ENCODE measurements at regions not wholly inside any gene's neighbourhood (a gene's known extent, or its start where the extent isn't known, plus 50 kb on each side); places are given as distances from the start of the nearest gene placed in this dataset.

DNA sequence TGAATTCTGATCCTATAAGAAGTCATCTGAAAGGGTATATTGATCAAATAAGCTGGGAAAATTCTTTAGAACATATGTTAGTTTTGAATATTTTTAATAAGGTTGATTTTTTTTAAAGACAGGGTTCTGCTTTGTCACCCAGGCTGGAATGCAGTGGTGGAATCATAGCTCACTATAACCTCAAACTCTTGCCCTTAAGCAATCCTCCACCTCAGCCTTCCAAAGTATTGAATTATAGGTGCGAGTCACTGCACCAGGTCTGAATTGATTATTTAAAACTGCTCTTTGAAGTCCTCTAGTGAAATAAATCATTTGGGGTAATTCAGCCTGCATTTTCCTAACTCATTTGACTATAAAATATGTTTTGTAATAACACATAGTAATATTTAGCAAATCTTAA lies 812.3 kb downstream of the PDHA2 start:
- no peak for TF ChIP-seq CTCF (IDR thresholded peaks at IDR 0.05; ENCODE audit: poor library complexity)
- TF ChIP-seq EZH2phosphoT487 (IDR thresholded peaks at IDR 0.05; ENCODE audit: low read depth, severe bottlenecking, unreplicated experiment), result no peak
- TF ChIP-seq EZH2 (IDR thresholded peaks at IDR 0.05; ENCODE audit: borderline replicate concordance), result no peak
